Activated naive CD4-positive, alpha-beta T cell treated with anti-CD3 and anti-CD28 coated beads, Interleukin-2, amount 10 ng/mL, durations not matched to agents 7 days and 5 days (primary cell): ENCODE measurements at regions not wholly inside any gene's neighbourhood (a gene's known extent, or its start where the extent isn't known, plus 50 kb on each side); places are given as distances from the start of the nearest gene placed in this dataset.
"Not testable (repeated sequence)": the region's sequence is repeated elsewhere in the genome, so short reads cannot be mapped to it uniquely, and the experiment has no call there.

Experiments
- CTCF ChIA-PET: fragments of 350-600 bp; sonication (Branson Sonifier 250); formaldehyde crosslinking; loops from one replicate; lab custom pipeline; 2021; ENCODE audit warnings: antibody characterized with exemption; lab: Charles Lee
- DNase-seq: peaks from one replicate; pipeline ENCODE4 v3.0.0-alpha.2; 2020
- H3K27ac Mint-ChIP-seq: one replicate; pipeline ENCODE4 v1.8.0; 2021; ENCODE audit warnings: mild to moderate bottlenecking, moderate library complexity, mixed read lengths
- H3K27me3 Mint-ChIP-seq: one replicate; pipeline ENCODE4 v1.8.0; 2021; ENCODE audit warnings: mild to moderate bottlenecking, mixed read lengths
- H3K36me3 Mint-ChIP-seq: one replicate; pipeline ENCODE4 v1.8.0; 2021; ENCODE audit warnings: mixed read lengths
- H3K4me1 Mint-ChIP-seq: one replicate; pipeline ENCODE4 v1.8.0; 2021; ENCODE audit warnings: mixed read lengths
- H3K4me3 Mint-ChIP-seq: one replicate; pipeline ENCODE4 v1.8.0; 2021; ENCODE audit warnings: mild to moderate bottlenecking, moderate library complexity, mixed read lengths
- H3K9me3 Mint-ChIP-seq: one replicate; pipeline ENCODE4 v1.8.0; 2021; ENCODE audit warnings: mixed read lengths

- Mint-ChIP-seq H3K4me3 (no peak overlapping the region), H3K36me3 (no peaks in the 10 kb centered on the region), H3K27ac (no peak overlapping the region), H3K27me3 (no peaks in the 10 kb centered on the region), H3K9me3 (no peaks in the 10 kb centered on the region), H3K4me1 (no peaks in the 10 kb centered on the region)
- DNase-seq: no peak
- CTCF ChIA-PET: no interaction called here
Observed at GRCh38 chr6:168796106-168796505, 355.1 kb downstream of the SMOC2 start.

GRCh38 chr6:168795611-168796010 lies 354.6 kb downstream of the SMOC2 start:
- H3K9me3 Mint-ChIP-seq, CTCF ChIA-PET, H3K27me3 Mint-ChIP-seq, H3K36me3 Mint-ChIP-seq, H3K4me1 Mint-ChIP-seq, H3K27ac Mint-ChIP-seq, DNase-seq, H3K4me3 Mint-ChIP-seq: not testable (repeated sequence)

- CTCF ChIA-PET: no interaction called here
- Mint-ChIP-seq H3K36me3 (no peaks in the 10 kb centered on the region), H3K27ac (no peak overlapping the region)
Observed at GRCh38 chr6:168794491-168794890, 353.5 kb downstream of the SMOC2 start.

GRCh38 chr6:168793649-168794048 lies 352.7 kb downstream of the SMOC2 start:
- Mint-ChIP-seq H3K27ac (no peak overlapping the region), H3K4me1 (no peaks in the 10 kb centered on the region), H3K27me3 (no peaks in the 10 kb centered on the region), H3K36me3 (no peaks in the 10 kb centered on the region), H3K4me3 (no peak overlapping the region), H3K9me3 (no peaks in the 10 kb centered on the region)
- no peak for DNase-seq
- CTCF ChIA-PET: no interaction called here

More at GRCh38 chr6:168794491-168794890, 353.5 kb downstream of the SMOC2 start:
- H3K4me1 Mint-ChIP-seq: no peaks in the 10 kb centered on the region
- no peak overlapping the region for H3K4me3 Mint-ChIP-seq
- no peaks in the 10 kb centered on the region for H3K27me3 Mint-ChIP-seq
- H3K9me3 Mint-ChIP-seq: no peaks in the 10 kb centered on the region
- DNase-seq: no peak

GRCh38 chr6:168791917-168792316 lies 350.9 kb downstream of the SMOC2 start:
- DNase-seq: no peak
- Mint-ChIP-seq H3K4me1 (no peaks in the 10 kb centered on the region), H3K27me3 (no peaks in the 10 kb centered on the region), H3K36me3 (no peaks in the 10 kb centered on the region), H3K9me3 (no peaks in the 10 kb centered on the region), H3K27ac (no peak overlapping the region), H3K4me3 (no peak overlapping the region)
- CTCF ChIA-PET: no interaction called here

GRCh38 chr6:168789699-168790098 lies 348.7 kb downstream of the SMOC2 start:
- Mint-ChIP-seq H3K4me3 (no peak overlapping the region), H3K4me1 (no peaks in the 10 kb centered on the region), H3K27ac (no peak overlapping the region), H3K9me3 (no peaks in the 10 kb centered on the region), H3K36me3 (no peaks in the 10 kb centered on the region), H3K27me3 (peaks cover 3% of the 10 kb centered on the region)
- DNase-seq: no peak
- CTCF ChIA-PET: no interaction called here

- Mint-ChIP-seq H3K9me3 (no peaks in the 10 kb centered on the region), H3K27ac (no peak overlapping the region), H3K27me3 (peaks cover 3% of the 10 kb centered on the region), H3K36me3 (no peaks in the 10 kb centered on the region), H3K4me1 (no peaks in the 10 kb centered on the region), H3K4me3 (no peak overlapping the region)
- CTCF ChIA-PET: no interaction called here
- DNase-seq: no peak
Observed at GRCh38 chr6:168785720-168786511, 344.9 kb downstream of the SMOC2 start.

- H3K27me3 Mint-ChIP-seq: peaks cover 3% of the 10 kb centered on the region
- no peak for DNase-seq
- no peak overlapping the region for H3K4me3 Mint-ChIP-seq
- CTCF ChIA-PET: no interaction called here
- no peaks in the 10 kb centered on the region for H3K36me3 Mint-ChIP-seq
- no peaks in the 10 kb centered on the region for H3K4me1 Mint-ChIP-seq
- H3K9me3 Mint-ChIP-seq: no peaks in the 10 kb centered on the region
- no peak overlapping the region for H3K27ac Mint-ChIP-seq
Observed at GRCh38 chr6:168784426-168784825, 343.4 kb downstream of the SMOC2 start.

- Mint-ChIP-seq H3K9me3 (no peaks in the 10 kb centered on the region), H3K4me3 (no peak overlapping the region), H3K4me1 (no peaks in the 10 kb centered on the region), H3K27ac (no peak overlapping the region), H3K36me3 (no peaks in the 10 kb centered on the region), H3K27me3 (peaks cover 3% of the 10 kb centered on the region)
- CTCF ChIA-PET: no interaction called here
- no peak for DNase-seq
Observed at GRCh38 chr6:168783720-168784119, 342.7 kb downstream of the SMOC2 start.

- H3K4me1 Mint-ChIP-seq: no peaks in the 10 kb centered on the region
- H3K9me3 Mint-ChIP-seq: no peaks in the 10 kb centered on the region
Observed at GRCh38 chr6:168782187-168782751, 341.3 kb downstream of the SMOC2 start.

GRCh38 chr6:168778201-168778600 lies 337.2 kb downstream of the SMOC2 start:
- H3K4me3 Mint-ChIP-seq: no peak overlapping the region
- H3K27me3 Mint-ChIP-seq: peaks cover 7% of the 10 kb centered on the region
- peaks cover 4% of the 10 kb centered on the region for H3K9me3 Mint-ChIP-seq
- H3K4me1 Mint-ChIP-seq: no peaks in the 10 kb centered on the region
- no peaks in the 10 kb centered on the region for H3K36me3 Mint-ChIP-seq
- DNase-seq: no peak
- CTCF ChIA-PET: no interaction called here
- H3K27ac Mint-ChIP-seq: no peak overlapping the region

More at GRCh38 chr6:168782187-168782751, 341.3 kb downstream of the SMOC2 start:
- CTCF ChIA-PET: no interaction called here
- no peak overlapping the region for H3K4me3 Mint-ChIP-seq
- no peak for DNase-seq
- H3K36me3 Mint-ChIP-seq: no peaks in the 10 kb centered on the region
- H3K27me3 Mint-ChIP-seq: peaks cover 10% of the 10 kb centered on the region
- no peak overlapping the region for H3K27ac Mint-ChIP-seq

- H3K4me1 Mint-ChIP-seq: no peaks in the 10 kb centered on the region
- peaks cover 11% of the 10 kb centered on the region for H3K9me3 Mint-ChIP-seq
- CTCF ChIA-PET: no interaction called here
- no peak overlapping the region for H3K4me3 Mint-ChIP-seq
- no peak overlapping the region for H3K27ac Mint-ChIP-seq
- no peak for DNase-seq
- H3K36me3 Mint-ChIP-seq: no peaks in the 10 kb centered on the region
- H3K27me3 Mint-ChIP-seq: peaks cover 7% of the 10 kb centered on the region
Observed at GRCh38 chr6:168774381-168774780, 333.4 kb downstream of the SMOC2 start.

- CTCF ChIA-PET: no interaction called here
- peaks cover 11% of the 10 kb centered on the region for H3K9me3 Mint-ChIP-seq
Observed at GRCh38 chr6:168773788-168774187, 332.8 kb downstream of the SMOC2 start.

GRCh38 chr6:168765752-168766151 lies 324.8 kb downstream of the SMOC2 start:
- CTCF ChIA-PET: no interaction called here
- DNase-seq: no peak
- H3K27ac Mint-ChIP-seq: no peak overlapping the region
- H3K9me3 Mint-ChIP-seq: peaks cover 4% of the 10 kb centered on the region
- H3K4me1 Mint-ChIP-seq: no peaks in the 10 kb centered on the region
- no peaks in the 10 kb centered on the region for H3K36me3 Mint-ChIP-seq
- H3K4me3 Mint-ChIP-seq: no peak overlapping the region
- H3K27me3 Mint-ChIP-seq: no peaks in the 10 kb centered on the region

More at GRCh38 chr6:168773788-168774187, 332.8 kb downstream of the SMOC2 start:
- Mint-ChIP-seq H3K27ac (no peak overlapping the region), H3K36me3 (no peaks in the 10 kb centered on the region), H3K4me3 (no peak overlapping the region), H3K4me1 (no peaks in the 10 kb centered on the region), H3K27me3 (peaks cover 7% of the 10 kb centered on the region)
- DNase-seq: no peak

GRCh38 chr6:168756009-168756634 lies 315.1 kb downstream of the SMOC2 start:
- H3K4me1 Mint-ChIP-seq: no peaks in the 10 kb centered on the region
- H3K27me3 Mint-ChIP-seq: no peaks in the 10 kb centered on the region
- no peaks in the 10 kb centered on the region for H3K36me3 Mint-ChIP-seq
- CTCF ChIA-PET: no interaction called here
- no peak overlapping the region for H3K27ac Mint-ChIP-seq
- DNase-seq: no peak
- no peaks in the 10 kb centered on the region for H3K9me3 Mint-ChIP-seq
- H3K4me3 Mint-ChIP-seq: no peak overlapping the region
